ENCODE measurements at regions not wholly inside any gene's neighbourhood (a gene's known extent, or its start where the extent isn't known, plus 50 kb on each side); places are given as distances from the start of the nearest gene placed in this dataset.

GRCh38 chr3:95029644-95030043, 966.8 kb downstream of the NSUN3 start:
- TF ChIP-seq EZH2 (IDR thresholded peaks at IDR 0.05; ENCODE audit: low read length) (no peak), CTCF (optimal IDR thresholded peaks at IDR 0.05 in 1 of 3, IDR thresholded peaks at IDR 0.05 in 1 of 3, conservative IDR thresholded peaks at IDR 0.05 in 1 of 3; ENCODE audit: extremely low read depth in 1 of 3, insufficient read depth in 2 of 3, low read length in 3 of 3) (no peak)

Data from keratinocyte (primary cell).